ENCODE measurements at regions not wholly inside any gene's neighbourhood (a gene's known extent, or its start where the extent isn't known, plus 50 kb on each side); places are given as distances from the start of the nearest gene placed in this dataset.
A peak's percentile ranks its signal among the peaks of the same experiment; 100 is the strongest.

DNA sequence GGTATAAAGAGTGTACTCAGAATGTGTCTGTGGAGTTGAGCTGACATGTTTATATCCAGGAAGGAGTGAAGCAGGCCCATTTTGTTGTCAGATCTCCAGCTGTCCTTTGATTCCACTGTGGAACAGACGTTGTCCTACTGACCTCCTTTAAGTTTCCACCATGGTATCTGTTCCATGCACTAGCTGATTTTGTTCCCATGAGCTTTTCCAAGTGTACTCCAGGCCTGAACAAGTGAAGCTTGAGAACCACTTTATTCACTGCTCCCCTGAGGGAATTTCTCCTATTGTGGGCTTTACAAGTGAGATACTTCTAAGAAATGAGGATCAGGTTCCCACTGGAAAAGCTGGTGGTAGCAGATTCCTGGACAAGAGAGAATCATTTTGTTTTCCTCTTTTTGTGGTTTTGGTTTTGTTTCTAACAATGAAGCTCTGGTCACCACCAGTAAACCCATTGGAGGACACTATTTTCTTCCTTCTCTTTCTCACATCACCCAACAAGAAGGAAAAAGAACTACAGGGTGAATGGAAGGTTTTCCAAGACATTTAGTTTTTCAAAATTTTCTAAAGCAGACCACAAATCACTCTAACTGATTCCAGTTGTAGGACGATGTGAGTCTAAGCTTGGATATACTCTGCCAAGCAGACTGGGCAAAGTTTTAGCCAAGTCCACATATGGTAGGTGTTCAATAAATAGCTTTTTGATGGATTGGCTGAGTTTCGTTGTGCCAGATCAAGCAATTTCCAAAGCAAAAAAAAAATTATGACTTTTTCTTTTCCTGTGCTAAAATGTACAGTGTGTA, 144.2 kb downstream of the JCAD start:
- H3K79me2 ChIP-seq (ENCODE audit: control insufficient read depth, insufficient read depth, low read length, unreplicated experiment): no peaks in the 10 kb centered on the region
- no peaks in the 10 kb centered on the region for H3K4me1 ChIP-seq (ENCODE audit: control insufficient read depth, insufficient read depth, low read length, unreplicated experiment)
- no peak overlapping the region for H3K4me3 ChIP-seq (ENCODE audit: low read depth, low read length)

DNA sequence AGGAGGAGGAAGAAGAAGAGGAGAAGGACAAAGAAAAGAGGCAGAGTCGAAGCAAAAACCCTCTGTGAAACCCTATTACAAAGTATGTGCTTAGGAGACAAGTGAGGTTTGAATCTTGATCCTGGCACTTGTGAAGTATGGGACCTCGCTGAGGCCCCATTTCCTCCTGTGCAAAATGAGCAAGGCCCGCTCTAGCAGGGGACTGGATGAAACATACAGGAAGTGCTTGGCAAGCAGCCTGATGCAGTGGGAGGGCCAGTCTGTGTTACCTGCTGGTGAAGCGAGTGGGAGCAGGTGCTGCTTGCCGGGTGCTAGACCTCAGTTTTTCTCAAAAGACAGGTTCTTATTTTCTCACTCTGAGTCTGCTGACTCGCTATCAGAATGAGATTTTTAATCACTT, 150.4 kb downstream of the JCAD start:
- no peaks in the 10 kb centered on the region for H3K79me2 ChIP-seq (ENCODE audit: control insufficient read depth, insufficient read depth, low read length, unreplicated experiment)
- H3K4me1 ChIP-seq (ENCODE audit: control insufficient read depth, insufficient read depth, low read length, unreplicated experiment): no peaks in the 10 kb centered on the region
- no peak overlapping the region for H3K27ac ChIP-seq (ENCODE audit: low read depth, low read length)
- no peaks in the 10 kb centered on the region for H3K27me3 ChIP-seq (ENCODE audit: insufficient read depth, low read length)
- H2AFZ ChIP-seq (ENCODE audit: low read length, unreplicated experiment): no peak overlapping the region
- H3K36me3 ChIP-seq (ENCODE audit: insufficient read depth, low read length): no peaks in the 10 kb centered on the region
- H3K4me3 ChIP-seq (ENCODE audit: low read depth, low read length): no peak overlapping the region

More for the DNA sequence above, 144.2 kb downstream of the JCAD start:
- no peaks in the 10 kb centered on the region for H3K36me3 ChIP-seq (ENCODE audit: insufficient read depth, low read length)
- H2AFZ ChIP-seq (ENCODE audit: low read length, unreplicated experiment): no peak overlapping the region
- peaks cover 10% of the 10 kb centered on the region for H3K27me3 ChIP-seq (ENCODE audit: insufficient read depth, low read length)
- H3K27ac ChIP-seq (ENCODE audit: low read depth, low read length): no peak overlapping the region

DNA sequence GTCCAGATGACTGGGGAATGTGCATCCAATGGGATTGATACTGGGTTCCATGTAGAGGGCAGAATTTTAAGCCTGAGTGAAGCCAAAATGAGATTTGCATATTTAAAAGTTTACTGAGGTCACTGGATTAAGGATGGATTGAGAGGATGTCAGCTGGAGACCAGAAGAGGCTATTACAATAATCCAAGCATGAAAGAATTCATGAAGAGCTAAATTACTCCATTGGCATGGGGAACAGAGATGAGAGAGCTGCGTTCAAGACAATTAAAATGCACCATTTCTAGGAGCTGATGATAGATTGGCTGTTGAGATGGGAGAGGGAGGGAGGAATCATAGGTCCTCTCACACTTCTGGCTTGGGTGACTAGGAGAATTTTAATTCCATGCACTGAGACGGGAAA, 158.5 kb downstream of the JCAD start:
- Histone ChIP-seq H3K79me2 (ENCODE audit: control insufficient read depth, insufficient read depth, low read length, unreplicated experiment) (no peaks in the 10 kb centered on the region), H3K4me1 (ENCODE audit: control insufficient read depth, insufficient read depth, low read length, unreplicated experiment) (peaks cover 10% of the 10 kb centered on the region), H2AFZ (ENCODE audit: low read length, unreplicated experiment) (no peak overlapping the region), H3K27me3 (ENCODE audit: insufficient read depth, low read length) (no peaks in the 10 kb centered on the region; the same call in 1 of the 2 replicates), H3K27ac (ENCODE audit: low read depth, low read length) (no peak overlapping the region), H3K36me3 (ENCODE audit: insufficient read depth, low read length) (no peaks in the 10 kb centered on the region), H3K4me3 (ENCODE audit: low read depth, low read length) (no peak overlapping the region)

DNA sequence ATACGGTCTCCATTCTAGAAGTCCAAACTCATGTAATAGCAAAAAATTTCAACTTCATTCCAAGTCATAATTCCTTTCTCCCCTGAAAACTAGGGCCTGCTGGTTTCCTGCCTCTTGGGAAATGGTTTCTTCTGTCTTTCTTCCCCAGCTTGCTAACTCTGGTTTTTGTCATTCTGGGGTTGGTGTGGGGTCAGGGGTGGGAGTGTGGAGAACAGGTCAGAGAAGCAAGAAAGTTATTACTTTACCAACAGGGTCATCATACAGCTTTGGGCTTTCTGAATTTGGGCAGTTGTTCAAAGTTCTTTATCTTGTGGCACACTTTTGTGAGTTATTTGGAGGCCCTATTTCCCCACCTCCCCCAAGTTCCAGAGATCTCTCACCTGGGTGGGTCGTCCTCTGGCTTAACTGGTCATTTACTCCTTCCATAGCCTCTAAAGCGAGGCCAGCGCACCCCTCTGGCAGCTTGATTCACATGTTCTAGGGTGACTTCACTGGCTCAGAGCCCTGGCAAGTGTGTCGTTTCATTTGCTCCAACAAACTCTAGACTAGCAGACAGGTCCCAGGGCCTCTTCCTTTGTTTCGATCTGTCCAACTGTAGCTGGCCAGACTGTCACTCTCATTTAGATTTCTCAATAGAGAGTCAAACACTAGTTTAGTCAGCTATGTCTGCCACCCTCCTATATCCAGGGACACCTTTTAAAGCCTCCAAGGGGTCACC, 161.2 kb downstream of the JCAD start:
- Histone ChIP-seq H3K27ac (ENCODE audit: low read depth, low read length) (no peak overlapping the region), H3K79me2 (ENCODE audit: control insufficient read depth, insufficient read depth, low read length, unreplicated experiment) (no peaks in the 10 kb centered on the region), H2AFZ (ENCODE audit: low read length, unreplicated experiment) (no peak overlapping the region), H3K36me3 (ENCODE audit: insufficient read depth, low read length) (no peaks in the 10 kb centered on the region), H3K4me1 (ENCODE audit: control insufficient read depth, insufficient read depth, low read length, unreplicated experiment) (peaks cover 18% of the 10 kb centered on the region), H3K4me3 (ENCODE audit: low read depth, low read length) (no peak overlapping the region), H3K27me3 (ENCODE audit: insufficient read depth, low read length) (no peaks in the 10 kb centered on the region)

DNA sequence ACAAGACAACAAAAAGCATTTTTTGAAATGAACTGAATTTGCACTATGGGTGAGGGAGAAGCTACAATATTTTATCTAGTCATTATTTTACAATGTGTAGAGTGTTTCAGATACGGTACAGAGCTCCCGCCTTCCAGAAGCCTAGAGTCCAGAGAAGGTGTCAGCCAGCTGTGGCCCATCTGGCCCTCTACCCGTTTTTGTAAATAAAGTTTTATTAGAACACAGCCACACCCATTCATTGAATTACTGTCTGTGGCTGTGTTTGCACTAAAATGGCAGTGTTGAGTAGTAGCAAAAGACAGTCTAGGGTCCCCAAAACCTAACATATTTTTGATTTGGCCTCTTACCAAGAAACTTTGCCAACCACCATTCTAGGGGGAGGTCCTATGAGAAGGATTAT, 162.0 kb downstream of the JCAD start:
- Histone ChIP-seq H2AFZ (ENCODE audit: low read length, unreplicated experiment) (no peak overlapping the region), H3K27ac (ENCODE audit: low read depth, low read length) (no peak overlapping the region), H3K4me1 (ENCODE audit: control insufficient read depth, insufficient read depth, low read length, unreplicated experiment) (peaks cover 18% of the 10 kb centered on the region), H3K27me3 (ENCODE audit: insufficient read depth, low read length) (no peaks in the 10 kb centered on the region), H3K36me3 (ENCODE audit: insufficient read depth, low read length) (no peaks in the 10 kb centered on the region), H3K4me3 (ENCODE audit: low read depth, low read length) (no peak overlapping the region), H3K79me2 (ENCODE audit: control insufficient read depth, insufficient read depth, low read length, unreplicated experiment) (no peaks in the 10 kb centered on the region)

DNA sequence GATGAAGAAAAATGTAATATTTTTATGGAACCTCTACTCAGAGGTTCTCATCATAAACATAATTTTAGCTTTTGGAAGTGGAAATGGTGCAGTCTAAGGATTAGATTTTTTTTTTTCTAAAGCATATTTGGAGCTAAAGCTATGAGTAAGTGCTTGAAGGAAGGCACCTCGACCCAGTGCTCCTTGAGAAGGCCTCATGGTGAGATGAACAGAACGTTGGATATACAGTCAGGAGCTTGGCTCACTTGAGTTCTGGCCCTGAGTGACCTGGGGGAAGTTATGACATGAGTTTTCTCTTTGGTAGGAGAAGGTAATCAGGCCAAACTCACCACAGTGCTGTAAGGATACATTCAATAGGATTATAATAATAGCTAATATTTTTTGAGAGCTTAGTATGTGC, 163.3 kb downstream of the JCAD start:
- Histone ChIP-seq H3K4me1 (ENCODE audit: control insufficient read depth, insufficient read depth, low read length, unreplicated experiment) (peaks cover 18% of the 10 kb centered on the region), H3K27me3 (ENCODE audit: insufficient read depth, low read length) (no peaks in the 10 kb centered on the region), H3K27ac (ENCODE audit: low read depth, low read length) (peak overlapping the region; percentile 86), H3K79me2 (ENCODE audit: control insufficient read depth, insufficient read depth, low read length, unreplicated experiment) (no peaks in the 10 kb centered on the region), H3K4me3 (ENCODE audit: low read depth, low read length) (peak overlapping the region; percentile 31), H2AFZ (ENCODE audit: low read length, unreplicated experiment) (peak overlapping the region; percentile 73), H3K36me3 (ENCODE audit: insufficient read depth, low read length) (no peaks in the 10 kb centered on the region)

DNA sequence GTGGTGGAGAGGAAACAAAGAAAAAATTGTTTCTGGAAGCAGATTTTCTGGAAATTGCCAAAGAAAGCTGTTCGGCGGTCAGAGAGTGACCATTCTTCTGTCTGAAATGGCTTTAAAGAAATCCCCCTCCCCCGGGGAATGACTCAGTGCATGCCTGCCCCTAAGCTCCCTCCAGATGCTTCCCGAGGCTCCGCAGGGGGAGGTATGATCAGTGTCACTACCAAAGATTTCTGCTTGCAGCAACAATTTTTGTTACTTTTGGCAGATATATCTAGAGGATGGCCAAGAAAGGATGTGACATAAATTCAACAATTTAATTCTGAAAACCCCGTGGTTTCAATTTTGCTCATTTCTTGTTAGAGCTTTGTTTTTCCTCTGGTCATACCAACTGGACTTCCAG, 163.9 kb downstream of the JCAD start:
- Histone ChIP-seq H3K27me3 (ENCODE audit: insufficient read depth, low read length) (no peaks in the 10 kb centered on the region), H3K4me3 (ENCODE audit: low read depth, low read length) (peak overlapping the region; percentile 31), H3K36me3 (ENCODE audit: insufficient read depth, low read length) (no peaks in the 10 kb centered on the region), H3K4me1 (ENCODE audit: control insufficient read depth, insufficient read depth, low read length, unreplicated experiment) (peaks cover 18% of the 10 kb centered on the region), H2AFZ (ENCODE audit: low read length, unreplicated experiment) (peak overlapping the region; percentile 73), H3K79me2 (ENCODE audit: control insufficient read depth, insufficient read depth, low read length, unreplicated experiment) (no peaks in the 10 kb centered on the region), H3K27ac (ENCODE audit: low read depth, low read length) (peak overlapping the region; percentile 86)

DNA sequence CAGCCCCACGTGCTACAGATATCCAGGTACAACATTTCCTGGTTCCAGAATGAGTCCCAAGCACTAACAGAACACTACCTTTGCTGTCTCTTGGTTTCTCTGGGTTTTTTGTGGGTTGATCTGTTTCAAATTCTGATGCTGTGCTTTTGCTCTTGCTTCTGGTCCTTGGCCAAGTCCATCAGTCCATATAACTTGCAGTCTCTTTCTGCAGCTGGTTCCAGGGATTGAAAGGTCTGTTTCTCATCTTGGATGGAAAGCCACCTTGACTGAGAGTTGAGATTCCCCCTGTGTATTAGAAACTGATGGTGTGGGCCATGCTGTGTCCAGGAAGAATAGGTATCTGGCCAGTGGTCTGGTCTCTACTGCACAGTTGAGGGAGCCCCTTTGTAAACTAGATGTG, 171.1 kb downstream of the JCAD start:
- no peaks in the 10 kb centered on the region for H3K36me3 ChIP-seq (ENCODE audit: insufficient read depth, low read length)
- H3K4me3 ChIP-seq (ENCODE audit: low read depth, low read length): no peak overlapping the region
- H3K4me1 ChIP-seq (ENCODE audit: control insufficient read depth, insufficient read depth, low read length, unreplicated experiment): no peaks in the 10 kb centered on the region
- H3K27me3 ChIP-seq (ENCODE audit: insufficient read depth, low read length): no peaks in the 10 kb centered on the region
- no peak overlapping the region for H3K27ac ChIP-seq (ENCODE audit: low read depth, low read length)
- no peak overlapping the region for H2AFZ ChIP-seq (ENCODE audit: low read length, unreplicated experiment)
- H3K79me2 ChIP-seq (ENCODE audit: control insufficient read depth, insufficient read depth, low read length, unreplicated experiment): no peaks in the 10 kb centered on the region

DNA sequence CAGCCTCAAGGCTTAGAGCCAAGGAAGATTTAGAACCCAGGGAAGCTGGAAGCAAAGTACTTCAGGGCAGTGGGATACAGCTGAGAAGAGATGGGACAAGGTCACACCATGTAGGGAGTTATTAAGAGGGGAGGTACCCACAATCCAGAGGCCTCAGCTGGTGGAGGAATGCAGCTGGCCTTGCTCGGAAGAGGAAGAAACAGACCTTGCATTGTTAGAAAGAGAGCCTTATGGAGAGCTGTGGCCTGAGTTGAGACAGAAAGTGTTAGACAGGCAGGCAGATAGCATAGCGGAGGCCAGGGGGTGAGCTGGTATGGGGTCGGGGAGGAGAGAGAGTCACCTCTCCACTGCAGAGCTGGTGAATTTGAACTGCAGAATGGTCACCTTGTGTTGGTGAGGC, 173.1 kb downstream of the JCAD start:
- H3K79me2 ChIP-seq (ENCODE audit: control insufficient read depth, insufficient read depth, low read length, unreplicated experiment): no peaks in the 10 kb centered on the region
- no peak overlapping the region for H3K27ac ChIP-seq (ENCODE audit: low read depth, low read length)
- no peaks in the 10 kb centered on the region for H3K36me3 ChIP-seq (ENCODE audit: insufficient read depth, low read length)
- no peaks in the 10 kb centered on the region for H3K4me1 ChIP-seq (ENCODE audit: control insufficient read depth, insufficient read depth, low read length, unreplicated experiment)
- no peak overlapping the region for H3K4me3 ChIP-seq (ENCODE audit: low read depth, low read length)
- H2AFZ ChIP-seq (ENCODE audit: low read length, unreplicated experiment): no peak overlapping the region
- no peaks in the 10 kb centered on the region for H3K27me3 ChIP-seq (ENCODE audit: insufficient read depth, low read length)

DNA sequence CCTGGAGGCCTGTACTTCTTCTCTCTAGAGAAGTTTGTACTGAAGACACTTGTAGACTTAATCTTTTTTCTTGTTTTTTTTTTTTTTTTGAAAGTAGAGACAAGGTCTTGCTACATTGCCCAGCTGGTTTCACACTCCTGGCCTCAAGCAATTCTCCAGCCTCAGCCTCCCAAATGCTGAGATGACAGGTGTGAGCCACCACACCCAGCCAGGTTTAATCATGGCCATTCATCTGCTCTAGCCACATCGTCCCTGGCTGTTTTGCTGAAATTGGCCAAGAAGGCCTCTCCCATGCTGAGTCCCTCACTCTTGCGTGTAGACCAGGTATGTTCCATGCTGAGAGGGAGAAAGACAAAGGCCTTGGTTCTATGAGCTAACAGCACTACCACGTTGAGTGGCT, 176.2 kb downstream of the JCAD start:
- H3K4me3 ChIP-seq (ENCODE audit: low read depth, low read length): no peak overlapping the region
- H3K4me1 ChIP-seq (ENCODE audit: control insufficient read depth, insufficient read depth, low read length, unreplicated experiment): no peaks in the 10 kb centered on the region
- no peaks in the 10 kb centered on the region for H3K36me3 ChIP-seq (ENCODE audit: insufficient read depth, low read length)
- no peak overlapping the region for H2AFZ ChIP-seq (ENCODE audit: low read length, unreplicated experiment)
- no peaks in the 10 kb centered on the region for H3K79me2 ChIP-seq (ENCODE audit: control insufficient read depth, insufficient read depth, low read length, unreplicated experiment)
- no peaks in the 10 kb centered on the region for H3K27me3 ChIP-seq (ENCODE audit: insufficient read depth, low read length)
- H3K27ac ChIP-seq (ENCODE audit: low read depth, low read length): no peak overlapping the region

DNA sequence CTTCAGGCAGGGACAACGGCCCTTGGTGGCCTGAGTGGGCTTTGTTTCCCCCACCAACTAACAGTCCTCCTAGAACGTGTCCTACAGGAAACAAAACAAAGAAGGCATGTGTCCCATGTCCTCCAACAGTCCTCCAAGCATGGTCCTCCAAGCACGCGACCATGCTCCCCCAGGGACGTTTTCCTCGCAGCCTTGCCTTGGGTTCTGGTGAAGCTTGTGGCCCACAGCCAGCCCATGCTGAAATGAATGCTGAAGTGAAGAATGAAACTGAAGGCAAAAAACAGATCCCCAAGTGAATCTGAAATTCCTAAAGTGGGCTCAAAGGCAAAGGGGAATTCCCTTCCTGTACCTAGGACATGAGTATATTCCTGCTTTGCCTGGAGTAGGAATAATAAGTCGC, 176.6 kb downstream of the JCAD start:
- H3K4me3 ChIP-seq (ENCODE audit: low read depth, low read length): no peak overlapping the region
- H2AFZ ChIP-seq (ENCODE audit: low read length, unreplicated experiment): no peak overlapping the region
- no peaks in the 10 kb centered on the region for H3K36me3 ChIP-seq (ENCODE audit: insufficient read depth, low read length)
- H3K79me2 ChIP-seq (ENCODE audit: control insufficient read depth, insufficient read depth, low read length, unreplicated experiment): no peaks in the 10 kb centered on the region
- H3K27me3 ChIP-seq (ENCODE audit: insufficient read depth, low read length): no peaks in the 10 kb centered on the region
- no peak overlapping the region for H3K27ac ChIP-seq (ENCODE audit: low read depth, low read length)
- H3K4me1 ChIP-seq (ENCODE audit: control insufficient read depth, insufficient read depth, low read length, unreplicated experiment): no peaks in the 10 kb centered on the region

All from ACC112 (cell line).